ENCODE measurements at regions not wholly inside any gene's neighbourhood (a gene's known extent, or its start where the extent isn't known, plus 50 kb on each side); places are given as distances from the start of the nearest gene placed in this dataset.

DNA sequence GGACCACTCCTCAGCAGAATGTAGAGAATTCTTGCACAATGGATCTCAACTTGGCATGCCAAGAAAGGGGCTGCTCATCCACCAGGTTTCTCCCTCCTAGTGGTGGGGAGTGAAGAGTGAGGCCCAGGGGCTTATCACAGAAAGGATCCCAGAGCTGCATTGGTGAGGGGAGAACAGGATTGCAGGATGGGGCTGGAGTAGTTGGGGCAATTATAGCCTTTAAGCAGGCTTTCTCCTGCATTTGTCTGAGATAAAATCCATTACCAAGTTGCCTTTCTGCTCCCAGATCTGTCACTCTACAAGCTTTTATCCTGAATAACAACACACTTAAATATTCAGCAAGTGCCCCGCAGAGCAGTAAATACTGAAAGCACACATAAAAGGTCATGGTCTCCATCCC, 130.8 kb upstream of the CES5A start:
- TF ChIP-seq, protein P1, sequence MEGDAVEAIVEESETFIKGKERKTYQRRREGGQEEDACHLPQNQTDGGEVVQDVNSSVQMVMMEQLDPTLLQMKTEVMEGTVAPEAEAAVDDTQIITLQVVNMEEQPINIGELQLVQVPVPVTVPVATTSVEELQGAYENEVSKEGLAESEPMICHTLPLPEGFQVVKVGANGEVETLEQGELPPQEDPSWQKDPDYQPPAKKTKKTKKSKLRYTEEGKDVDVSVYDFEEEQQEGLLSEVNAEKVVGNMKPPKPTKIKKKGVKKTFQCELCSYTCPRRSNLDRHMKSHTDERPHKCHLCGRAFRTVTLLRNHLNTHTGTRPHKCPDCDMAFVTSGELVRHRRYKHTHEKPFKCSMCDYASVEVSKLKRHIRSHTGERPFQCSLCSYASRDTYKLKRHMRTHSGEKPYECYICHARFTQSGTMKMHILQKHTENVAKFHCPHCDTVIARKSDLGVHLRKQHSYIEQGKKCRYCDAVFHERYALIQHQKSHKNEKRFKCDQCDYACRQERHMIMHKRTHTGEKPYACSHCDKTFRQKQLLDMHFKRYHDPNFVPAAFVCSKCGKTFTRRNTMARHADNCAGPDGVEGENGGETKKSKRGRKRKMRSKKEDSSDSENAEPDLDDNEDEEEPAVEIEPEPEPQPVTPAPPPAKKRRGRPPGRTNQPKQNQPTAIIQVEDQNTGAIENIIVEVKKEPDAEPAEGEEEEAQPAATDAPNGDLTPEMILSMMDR (IDR thresholded peaks at IDR 0.05; ENCODE audit: poor library complexity, severe bottlenecking), result no peak
- Histone ChIP-seq H3K27me3 (ENCODE audit: insufficient read depth, poor library complexity, severe bottlenecking) (no peaks in the 10 kb centered on the region), H3K9me3 (ENCODE audit: severe bottlenecking) (no peaks in the 10 kb centered on the region), H3K4me3 (ENCODE audit: severe bottlenecking) (no peak overlapping the region), H3K36me3 (ENCODE audit: low read depth) (no peaks in the 10 kb centered on the region), H3K27ac (ENCODE audit: poor library complexity, severe bottlenecking) (no peak overlapping the region), H3K4me1 (ENCODE audit: insufficient read depth, poor library complexity, severe bottlenecking) (no peaks in the 10 kb centered on the region)
- no peak for DNase-seq (ENCODE audit: low spot score)
- ATAC-seq (ENCODE audit: low read depth), result no peak

DNA sequence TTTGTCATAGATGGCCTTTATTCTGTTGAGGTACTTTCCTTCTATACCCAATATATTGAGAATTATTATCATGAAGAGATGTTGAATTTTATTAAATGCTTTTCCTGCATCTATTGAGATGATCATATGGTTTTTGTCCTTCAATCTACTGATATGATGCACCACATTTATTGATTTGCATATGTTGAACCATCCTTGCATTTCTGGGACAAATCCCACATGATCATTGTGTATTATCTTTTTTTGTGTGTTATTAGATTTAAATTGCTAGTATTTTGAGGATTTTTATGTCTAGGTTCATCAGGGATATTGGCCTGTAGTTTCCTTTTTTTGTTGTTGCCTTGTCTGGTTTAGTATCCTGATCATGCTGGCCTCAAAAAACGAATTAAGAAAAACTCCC, 124.5 kb upstream of the CES5A start:
- DNase-seq (ENCODE audit: low spot score) (no peak), ATAC-seq (ENCODE audit: low read depth) (no peak)
- Histone ChIP-seq H3K4me3 (ENCODE audit: severe bottlenecking) (no peak overlapping the region), H3K27ac (ENCODE audit: poor library complexity, severe bottlenecking) (no peak overlapping the region), H3K36me3 (ENCODE audit: low read depth) (no peaks in the 10 kb centered on the region), H3K27me3 (ENCODE audit: insufficient read depth, poor library complexity, severe bottlenecking) (no peaks in the 10 kb centered on the region), H3K9me3 (ENCODE audit: severe bottlenecking) (no peaks in the 10 kb centered on the region), H3K4me1 (ENCODE audit: insufficient read depth, poor library complexity, severe bottlenecking) (no peaks in the 10 kb centered on the region)
- TF ChIP-seq, protein P1 (IDR thresholded peaks at IDR 0.05; ENCODE audit: poor library complexity, severe bottlenecking), result no peak

DNA sequence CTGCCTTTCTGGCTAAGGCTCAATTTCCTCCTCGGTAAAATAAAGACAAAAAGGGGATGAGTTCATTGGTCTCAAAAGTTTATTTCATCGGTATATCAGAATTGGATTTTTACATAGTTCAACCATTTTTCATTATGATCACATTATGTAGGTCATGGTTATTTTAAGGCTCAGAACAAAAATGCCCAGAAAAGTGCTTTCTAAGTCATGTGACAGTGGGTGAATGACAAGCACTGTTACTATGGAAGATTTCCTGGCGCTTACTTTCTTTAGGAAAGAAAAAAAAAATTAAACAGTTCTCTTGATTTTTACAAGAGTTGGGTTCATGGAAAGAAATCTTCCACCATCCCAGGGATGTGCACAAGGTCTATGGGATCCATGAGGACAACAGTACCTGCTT, 117.9 kb upstream of the CES5A start:
- Histone ChIP-seq H3K9me3 (ENCODE audit: severe bottlenecking) (no peaks in the 10 kb centered on the region), H3K4me1 (ENCODE audit: insufficient read depth, poor library complexity, severe bottlenecking) (no peaks in the 10 kb centered on the region), H3K36me3 (ENCODE audit: low read depth) (no peaks in the 10 kb centered on the region), H3K27me3 (ENCODE audit: insufficient read depth, poor library complexity, severe bottlenecking) (peaks cover 6% of the 10 kb centered on the region), H3K4me3 (ENCODE audit: severe bottlenecking) (no peak overlapping the region), H3K27ac (ENCODE audit: poor library complexity, severe bottlenecking) (no peak overlapping the region)
- TF ChIP-seq, protein P1 (IDR thresholded peaks at IDR 0.05; ENCODE audit: poor library complexity, severe bottlenecking), result no peak
- ATAC-seq (ENCODE audit: low read depth) (no peak), DNase-seq (ENCODE audit: low spot score) (no peak)

DNA sequence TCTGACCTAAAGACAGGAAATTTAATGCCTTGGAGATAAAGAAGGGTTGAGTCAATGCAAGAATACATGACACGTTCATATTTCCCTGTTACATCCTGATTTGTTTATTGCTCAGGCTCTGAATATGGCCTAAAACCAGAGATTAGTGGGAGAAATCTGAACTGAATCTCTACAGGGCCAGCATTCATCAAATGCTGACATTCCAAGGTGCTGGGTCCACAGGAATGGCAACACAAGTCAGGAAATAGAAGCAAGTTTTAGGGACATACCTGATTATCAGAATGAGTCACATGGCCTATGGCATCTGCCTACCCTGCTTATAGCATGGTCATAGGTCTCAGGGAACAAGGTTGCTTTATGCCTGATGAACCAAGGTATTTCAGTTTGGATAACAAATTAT, 117.4 kb upstream of the CES5A start:
- no peak overlapping the region for H3K27ac ChIP-seq (ENCODE audit: poor library complexity, severe bottlenecking)
- TF ChIP-seq, protein P1 (IDR thresholded peaks at IDR 0.05; ENCODE audit: poor library complexity, severe bottlenecking), result no peak
- no peaks in the 10 kb centered on the region for H3K4me1 ChIP-seq (ENCODE audit: insufficient read depth, poor library complexity, severe bottlenecking)
- no peak overlapping the region for H3K4me3 ChIP-seq (ENCODE audit: severe bottlenecking)
- ATAC-seq (ENCODE audit: low read depth), result no peak
- H3K27me3 ChIP-seq (ENCODE audit: insufficient read depth, poor library complexity, severe bottlenecking), result peaks cover 6% of the 10 kb centered on the region
- no peaks in the 10 kb centered on the region for H3K36me3 ChIP-seq (ENCODE audit: low read depth)
- DNase-seq (ENCODE audit: low spot score), result no peak
- no peaks in the 10 kb centered on the region for H3K9me3 ChIP-seq (ENCODE audit: severe bottlenecking)

DNA sequence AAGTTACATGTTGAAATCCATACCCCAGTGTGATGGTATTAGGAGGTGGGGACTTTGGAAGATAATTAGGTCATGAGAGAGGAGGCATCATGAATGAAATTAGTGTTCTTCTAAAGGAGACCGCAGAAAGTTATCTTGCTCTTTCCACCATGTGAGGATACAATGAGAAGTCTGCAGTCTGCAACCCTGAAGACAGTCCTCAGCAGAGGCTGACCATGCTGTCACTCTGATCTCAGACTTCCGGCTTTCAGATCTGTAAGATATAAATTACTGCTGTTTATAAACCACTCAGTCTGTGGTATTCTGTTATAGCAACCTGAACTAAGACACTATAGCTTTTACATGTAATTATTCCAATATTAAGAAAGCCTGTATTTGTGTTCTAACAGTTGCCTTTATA, 116.7 kb upstream of the CES5A start:
- H3K9me3 ChIP-seq (ENCODE audit: severe bottlenecking), result no peaks in the 10 kb centered on the region
- H3K27ac ChIP-seq (ENCODE audit: poor library complexity, severe bottlenecking), result no peak overlapping the region
- no peak overlapping the region for H3K4me3 ChIP-seq (ENCODE audit: severe bottlenecking)
- ATAC-seq (ENCODE audit: low read depth) (no peak), DNase-seq (ENCODE audit: low spot score) (no peak)
- TF ChIP-seq, protein P1 (IDR thresholded peaks at IDR 0.05; ENCODE audit: poor library complexity, severe bottlenecking), result no peak
- peaks cover 6% of the 10 kb centered on the region for H3K27me3 ChIP-seq (ENCODE audit: insufficient read depth, poor library complexity, severe bottlenecking)
- H3K36me3 ChIP-seq (ENCODE audit: low read depth), result no peaks in the 10 kb centered on the region
- no peaks in the 10 kb centered on the region for H3K4me1 ChIP-seq (ENCODE audit: insufficient read depth, poor library complexity, severe bottlenecking)

Data from RWPE2 (cell line).